ENCODE measurements at regions not wholly inside any gene's neighbourhood (a gene's known extent, or its start where the extent isn't known, plus 50 kb on each side); places are given as distances from the start of the nearest gene placed in this dataset.
A peak's percentile ranks its signal among the peaks of the same experiment; 100 is the strongest.
"Not testable (repeated sequence)": the region's sequence is repeated elsewhere in the genome, so short reads cannot be mapped to it uniquely, and the experiment has no call there.

GRCh38 chr16:58960484-58960883, 226.4 kb upstream of the GOT2 start:
- no peak for DNase-seq (ENCODE audit: low read depth)

- DNase-seq (ENCODE audit: low read depth) = no peak
Measured at GRCh38 chr16:58960034-58960433, 225.9 kb upstream of the GOT2 start.

GRCh38 chr16:58958749-58959148, 224.6 kb upstream of the GOT2 start:
- no peak for DNase-seq (ENCODE audit: low read depth)

GRCh38 chr16:58948244-58948643, 214.1 kb upstream of the GOT2 start:
- no peak for DNase-seq (ENCODE audit: low read depth)

- DNase-seq (ENCODE audit: low read depth) = no peak
Measured at GRCh38 chr16:58940609-58941008, 206.5 kb upstream of the GOT2 start.

- no peak for DNase-seq (ENCODE audit: low read depth)
Measured at GRCh38 chr16:58938811-58939210, 204.7 kb upstream of the GOT2 start.

GRCh38 chr16:58937661-58938060, 203.5 kb upstream of the GOT2 start:
- no peak for DNase-seq (ENCODE audit: low read depth)

- DNase-seq (ENCODE audit: low read depth) = no peak
Measured at GRCh38 chr16:58933186-58933585, 199.1 kb upstream of the GOT2 start.

GRCh38 chr16:58931436-58931835, 197.3 kb upstream of the GOT2 start:
- peak; percentile 42 for DNase-seq (ENCODE audit: low read depth)

GRCh38 chr16:58923094-58923493, 189.0 kb upstream of the GOT2 start:
- DNase-seq (ENCODE audit: low read depth) = no peak

- DNase-seq (ENCODE audit: low read depth) = no peak
Measured at GRCh38 chr16:58913456-58913855, 179.3 kb upstream of the GOT2 start.

- no peak for DNase-seq (ENCODE audit: low read depth)
Measured at GRCh38 chr16:58912571-58912970, 178.5 kb upstream of the GOT2 start.

- DNase-seq (ENCODE audit: low read depth) = no peak
Measured at GRCh38 chr16:58906981-58907715, 173.0 kb upstream of the GOT2 start.

- no peak for DNase-seq (ENCODE audit: low read depth)
Measured at GRCh38 chr16:58904291-58904690, 170.2 kb upstream of the GOT2 start.

- no peak for DNase-seq (ENCODE audit: low read depth)
Measured at GRCh38 chr16:58889516-58889915, 155.4 kb upstream of the GOT2 start.

GRCh38 chr16:58885528-58886170, 151.5 kb upstream of the GOT2 start:
- DNase-seq (ENCODE audit: low read depth) = no peak

GRCh38 chr16:58884141-58884540, 150.0 kb upstream of the GOT2 start:
- DNase-seq (ENCODE audit: low read depth) = no peak

- DNase-seq (ENCODE audit: low read depth) = no peak
Measured at GRCh38 chr16:58883131-58883530, 149.0 kb upstream of the GOT2 start.

GRCh38 chr16:58882292-58882691, 148.2 kb upstream of the GOT2 start:
- DNase-seq (ENCODE audit: low read depth) = no peak

GRCh38 chr16:58878641-58879040, 144.5 kb upstream of the GOT2 start:
- DNase-seq (ENCODE audit: low read depth) = not testable (repeated sequence)

- no peak for DNase-seq (ENCODE audit: low read depth)
Measured at GRCh38 chr16:58866935-58867334, 132.8 kb upstream of the GOT2 start.

- no peak for DNase-seq (ENCODE audit: low read depth)
Measured at GRCh38 chr16:58863761-58864160, 129.6 kb upstream of the GOT2 start.

- DNase-seq (ENCODE audit: low read depth) = no peak
Measured at GRCh38 chr16:58863042-58863441, 128.9 kb upstream of the GOT2 start.
